ENCODE measurements at regions not wholly inside any gene's neighbourhood (a gene's known extent, or its start where the extent isn't known, plus 50 kb on each side); places are given as distances from the start of the nearest gene placed in this dataset.
A peak's percentile ranks its signal among the peaks of the same experiment; 100 is the strongest.

DNA sequence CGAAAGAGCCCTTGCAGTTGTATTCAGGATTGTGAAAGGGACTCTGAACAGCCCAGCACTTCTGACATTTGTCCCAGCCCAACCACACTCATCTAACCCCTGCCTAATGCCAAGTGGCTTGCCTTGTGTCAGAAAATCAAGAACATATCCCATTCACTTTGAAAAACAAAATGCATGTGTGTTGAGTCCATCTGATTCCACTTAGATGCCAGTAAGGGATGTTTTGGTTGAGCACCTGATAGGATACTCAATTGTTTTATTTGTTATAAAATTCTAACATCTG lies 776.8 kb downstream of the BCL11A start:
- TF ChIP-seq, protein P1, sequence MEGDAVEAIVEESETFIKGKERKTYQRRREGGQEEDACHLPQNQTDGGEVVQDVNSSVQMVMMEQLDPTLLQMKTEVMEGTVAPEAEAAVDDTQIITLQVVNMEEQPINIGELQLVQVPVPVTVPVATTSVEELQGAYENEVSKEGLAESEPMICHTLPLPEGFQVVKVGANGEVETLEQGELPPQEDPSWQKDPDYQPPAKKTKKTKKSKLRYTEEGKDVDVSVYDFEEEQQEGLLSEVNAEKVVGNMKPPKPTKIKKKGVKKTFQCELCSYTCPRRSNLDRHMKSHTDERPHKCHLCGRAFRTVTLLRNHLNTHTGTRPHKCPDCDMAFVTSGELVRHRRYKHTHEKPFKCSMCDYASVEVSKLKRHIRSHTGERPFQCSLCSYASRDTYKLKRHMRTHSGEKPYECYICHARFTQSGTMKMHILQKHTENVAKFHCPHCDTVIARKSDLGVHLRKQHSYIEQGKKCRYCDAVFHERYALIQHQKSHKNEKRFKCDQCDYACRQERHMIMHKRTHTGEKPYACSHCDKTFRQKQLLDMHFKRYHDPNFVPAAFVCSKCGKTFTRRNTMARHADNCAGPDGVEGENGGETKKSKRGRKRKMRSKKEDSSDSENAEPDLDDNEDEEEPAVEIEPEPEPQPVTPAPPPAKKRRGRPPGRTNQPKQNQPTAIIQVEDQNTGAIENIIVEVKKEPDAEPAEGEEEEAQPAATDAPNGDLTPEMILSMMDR (conservative IDR thresholded peaks at IDR 0.05) = no peak
- Histone ChIP-seq H3K4me3 (ENCODE audit: low read length) (no peak overlapping the region), H3K27me3 (ENCODE audit: control insufficient read depth, insufficient read depth, low read length, poor library complexity, severe bottlenecking) (no peaks in the 10 kb centered on the region), H3K9ac (ENCODE audit: extremely low read depth, low read length, poor library complexity, severe bottlenecking) (no peak overlapping the region), H3K36me3 (ENCODE audit: control insufficient read depth, insufficient read depth, low read length) (no peaks in the 10 kb centered on the region), H3K9me3 (ENCODE audit: control insufficient read depth, low read length) (no peaks in the 10 kb centered on the region), H3K27ac (ENCODE audit: low read depth, low read length) (no peak overlapping the region), H3K4me1 (ENCODE audit: control insufficient read depth, insufficient read depth, low read length) (peaks cover 4% of the 10 kb centered on the region)
- DNase-seq = no peak
- WGBS, 2 experiments (ENCODE audit: insufficient coverage in 1 of 2, insufficient read length in 1 of 2) = 100% methylated on average over 1 of the region's 1 CpG; no CpG with 5 or more reads in 1 of the 2 experiments
- Mint-ChIP-seq H3K27me3 (ENCODE audit: insufficient read depth) (peaks cover 2% of the 10 kb centered on the region), H3K27ac (no peak overlapping the region), H3K36me3 (ENCODE audit: low read depth) (no peaks in the 10 kb centered on the region), H3K9me3 (no peaks in the 10 kb centered on the region), H3K4me3 (no peak overlapping the region), H3K4me1 (peaks cover 7% of the 10 kb centered on the region)

- H3K27me3 Mint-ChIP-seq (ENCODE audit: insufficient read depth) = peaks cover 2% of the 10 kb centered on the region
- H3K36me3 ChIP-seq (ENCODE audit: control insufficient read depth, insufficient read depth, low read length) = no peaks in the 10 kb centered on the region
- TF ChIP-seq, protein P1 (conservative IDR thresholded peaks at IDR 0.05) = peak; percentile 67
- no peaks in the 10 kb centered on the region for H3K9me3 ChIP-seq (ENCODE audit: control insufficient read depth, low read length)
- H3K36me3 Mint-ChIP-seq (ENCODE audit: low read depth) = no peaks in the 10 kb centered on the region
- H3K4me1 ChIP-seq (ENCODE audit: control insufficient read depth, insufficient read depth, low read length) = no peaks in the 10 kb centered on the region
- H3K4me3 Mint-ChIP-seq = no peak overlapping the region
- H3K4me3 ChIP-seq (ENCODE audit: low read length) = no peak overlapping the region
- no peak for DNase-seq
- H3K27ac Mint-ChIP-seq = no peak overlapping the region
- H3K27me3 ChIP-seq (ENCODE audit: control insufficient read depth, insufficient read depth, low read length, poor library complexity, severe bottlenecking) = no peaks in the 10 kb centered on the region
- no peak overlapping the region for H3K9ac ChIP-seq (ENCODE audit: extremely low read depth, low read length, poor library complexity, severe bottlenecking)
- peaks cover 1% of the 10 kb centered on the region for H3K4me1 Mint-ChIP-seq
- 86 to 100% methylated on average over 1 to 2 of the region's 2 CpGs for WGBS, 2 experiments (ENCODE audit: insufficient coverage in 1 of 2, insufficient read length in 1 of 2)
- no peak overlapping the region for H3K27ac ChIP-seq (ENCODE audit: low read depth, low read length)
- no peaks in the 10 kb centered on the region for H3K9me3 Mint-ChIP-seq
Observed at GRCh38 chr2:59774821-59775433, 778.5 kb downstream of the BCL11A start.

- Histone ChIP-seq H3K27me3 (ENCODE audit: control insufficient read depth, insufficient read depth, low read length, poor library complexity, severe bottlenecking) (no peaks in the 10 kb centered on the region), H3K9ac (ENCODE audit: extremely low read depth, low read length, poor library complexity, severe bottlenecking) (no peak overlapping the region), H3K4me1 (ENCODE audit: control insufficient read depth, insufficient read depth, low read length) (no peaks in the 10 kb centered on the region), H3K27ac (ENCODE audit: low read depth, low read length) (no peak overlapping the region), H3K4me3 (ENCODE audit: low read length) (no peak overlapping the region), H3K9me3 (ENCODE audit: control insufficient read depth, low read length) (no peaks in the 10 kb centered on the region), H3K36me3 (ENCODE audit: control insufficient read depth, insufficient read depth, low read length) (no peaks in the 10 kb centered on the region)
- Mint-ChIP-seq H3K4me3 (no peak overlapping the region), H3K27me3 (ENCODE audit: insufficient read depth) (no peaks in the 10 kb centered on the region), H3K4me1 (peaks cover 19% of the 10 kb centered on the region), H3K36me3 (ENCODE audit: low read depth) (no peaks in the 10 kb centered on the region), H3K9me3 (no peaks in the 10 kb centered on the region), H3K27ac (no peak overlapping the region)
- 83 to 91% methylated on average over 1 of the region's 2 CpGs for WGBS, 2 experiments (ENCODE audit: insufficient coverage in 1 of 2, insufficient read length in 1 of 2)
- no peak for DNase-seq
- TF ChIP-seq, protein P1 (conservative IDR thresholded peaks at IDR 0.05) = no peak
Observed at GRCh38 chr2:59770651-59771050, 782.8 kb downstream of the BCL11A start.

All from endodermal cell (in vitro differentiated cells).